H9 (cell line): ENCODE measurements at regions not wholly inside any gene's neighbourhood (a gene's known extent, or its start where the extent isn't known, plus 50 kb on each side); places are given as distances from the start of the nearest gene placed in this dataset.

Source experiments
- DNase-seq: peaks from one replicate; pipeline ENCODE4 v3.0.0-alpha.2; 2017
- H2AFZ ChIP-seq: one replicate; pipeline ENCODE4 v1.6.1; 2013; ENCODE audit warnings: mild to moderate bottlenecking, low read length, control low read depth, moderate library complexity
- H2AK5ac ChIP-seq: 2 replicates; pipeline ENCODE4 v1.6.1; 2013; ENCODE audit warnings: low read length, control low read depth, mixed read lengths; ENCODE audit not compliant: insufficient read length
- H2BK120ac ChIP-seq: one replicate; pipeline ENCODE4 v1.6.1; 2013; ENCODE audit warnings: low read depth, mild to moderate bottlenecking, low read length, control low read depth, inconsistent platforms; ENCODE audit not compliant: poor library complexity, severe bottlenecking
- H2BK12ac ChIP-seq: 2 replicates; pipeline ENCODE4 v1.6.1; 2013; ENCODE audit warnings: low read length, control low read depth, mixed read lengths, low read depth; ENCODE audit not compliant: insufficient read length
- H2BK15ac ChIP-seq: 2 replicates; pipeline ENCODE4 v1.6.1; 2013; ENCODE audit warnings: low read depth, low read length, control low read depth
- H2BK20ac ChIP-seq: one replicate; pipeline ENCODE4 v1.6.1; 2013; ENCODE audit warnings: low read depth, mild to moderate bottlenecking, low read length, control low read depth, inconsistent platforms; ENCODE audit not compliant: poor library complexity, severe bottlenecking
- H2BK5ac ChIP-seq: 2 replicates; pipeline ENCODE4 v1.6.1; 2013; ENCODE audit warnings: low read length, control low read depth, mixed read lengths; ENCODE audit not compliant: insufficient read length
- H3K14ac ChIP-seq: 2 replicates; pipeline ENCODE4 v1.6.1; 2013; ENCODE audit warnings: low read length, control low read depth; ENCODE audit not compliant: insufficient read depth
- H3K18ac ChIP-seq: 2 replicates; pipeline ENCODE4 v1.6.1; 2013; ENCODE audit warnings: low read depth, mild to moderate bottlenecking, mixed read lengths, low read length, control low read depth; ENCODE audit not compliant: insufficient read length
- H3K23ac ChIP-seq: 2 replicates; pipeline ENCODE4 v1.6.1; 2013; ENCODE audit warnings: low read length, control low read depth, mixed read lengths, low read depth; ENCODE audit not compliant: insufficient read length
- H3K23me2 ChIP-seq: 2 replicates; pipeline ENCODE4 v1.6.1; 2013; ENCODE audit warnings: low read depth, mild to moderate bottlenecking, mixed read lengths, low read length, control low read depth; ENCODE audit not compliant: insufficient read length, poor library complexity, severe bottlenecking
- H3K27ac ChIP-seq: 2 replicates; pipeline ENCODE4 v1.5.1; 2013; ENCODE audit warnings: low read length, control low read depth, mixed read lengths, low read depth; ENCODE audit not compliant: insufficient read length
- H3K27me3 ChIP-seq: 2 replicates; pipeline ENCODE4 v1.6.1; 2013; ENCODE audit warnings: low read length, control low read depth, inconsistent platforms; ENCODE audit not compliant: insufficient read depth
- H3K4ac ChIP-seq: 2 replicates; pipeline ENCODE4 v1.6.1; 2013; ENCODE audit warnings: low read depth, mild to moderate bottlenecking, control low read depth, inconsistent platforms, low read length, moderate library complexity
- H3K4me1 ChIP-seq: 2 replicates; pipeline ENCODE4 v1.6.1; 2013; ENCODE audit warnings: low read length, control low read depth, inconsistent platforms; ENCODE audit not compliant: insufficient read depth
- H3K4me2 ChIP-seq: 2 replicates; pipeline ENCODE4 v1.6.1; 2013; ENCODE audit warnings: low read length, control low read depth, mixed read lengths; ENCODE audit not compliant: insufficient read length, insufficient read depth
- H3K56ac ChIP-seq: 2 replicates; pipeline ENCODE4 v1.6.1; 2013; ENCODE audit warnings: low read depth, mild to moderate bottlenecking, mixed read lengths, low read length, control low read depth; ENCODE audit not compliant: insufficient read length
- H3K79me1 ChIP-seq: 2 replicates; pipeline ENCODE4 v1.6.1; 2013; ENCODE audit warnings: low read depth, mild to moderate bottlenecking, moderate library complexity, low read length, control low read depth, inconsistent platforms; ENCODE audit not compliant: insufficient read depth, poor library complexity, severe bottlenecking
- H3K79me2 ChIP-seq: 2 replicates; pipeline ENCODE4 v1.6.1; 2013; ENCODE audit warnings: low read length, control low read depth, inconsistent platforms; ENCODE audit not compliant: insufficient read depth
- H3K9ac ChIP-seq: 2 replicates; pipeline ENCODE4 v1.6.1; 2013; ENCODE audit warnings: low read length, control low read depth, mixed read lengths; ENCODE audit not compliant: insufficient read length; ENCODE audit errors: extremely low read depth
- H3K9me3 ChIP-seq: one replicate; pipeline ENCODE4 v1.6.1; 2013; ENCODE audit warnings: low read depth, low read length, inconsistent platforms; ENCODE audit not compliant: control insufficient read depth
- H3T11ph ChIP-seq: one replicate; pipeline ENCODE4 v1.6.1; 2013; ENCODE audit warnings: mild to moderate bottlenecking, low read length, control low read depth, inconsistent platforms
- H4K20me1 ChIP-seq: one replicate; pipeline ENCODE4 v1.6.1; 2013; ENCODE audit not compliant: control insufficient read depth, insufficient read length, insufficient read depth
- H4K5ac ChIP-seq: 2 replicates; pipeline ENCODE4 v1.6.1; 2013; ENCODE audit warnings: low read depth, mild to moderate bottlenecking, mixed read lengths, low read length, control low read depth; ENCODE audit not compliant: insufficient read length
- H4K8ac ChIP-seq: replicated peaks from 2 replicates; pipeline ENCODE4 v1.6.1; 2013; ENCODE audit warnings: low read length, control low read depth, mixed read lengths, low read depth; ENCODE audit not compliant: insufficient read length
- H4K91ac ChIP-seq: 2 replicates; pipeline ENCODE4 v1.6.1; 2013; ENCODE audit warnings: low read depth, mild to moderate bottlenecking, moderate library complexity, mixed read lengths, low read length, control low read depth; ENCODE audit not compliant: insufficient read length
- H3K27ac Mint-ChIP-seq, 3 experiments: 2 replicates in 2 of 3; 3 replicates in 1 of 3; pipeline ENCODE4 v1.8.0; 2020 to 2021; ENCODE audit warnings: mixed read lengths in 3 of 3, mild to moderate bottlenecking in 1 of 3, moderate library complexity in 1 of 3
- H3K27me3 Mint-ChIP-seq: 2 replicates; pipeline ENCODE4 v1.8.0; 2021; ENCODE audit warnings: low read depth, mild to moderate bottlenecking, moderate library complexity, mixed read lengths
- H3K36me3 Mint-ChIP-seq, 3 experiments: 2 replicates in 2 of 3; 3 replicates in 1 of 3; pipeline ENCODE4 v1.8.0; 2020 to 2021; ENCODE audit warnings: low read depth in 3 of 3, mixed read lengths in 3 of 3; ENCODE audit not compliant: insufficient read depth in 1 of 3
- H3K4me1 Mint-ChIP-seq, 2 experiments: 2 replicates each; pipeline ENCODE4 v1.8.0; 2020; ENCODE audit warnings: mixed read lengths in 2 of 2
- H3K4me3 Mint-ChIP-seq, 2 experiments: 2 replicates in 1 of 2; 3 replicates in 1 of 2; pipeline ENCODE4 v1.8.0; 2020 to 2021; ENCODE audit warnings: mild to moderate bottlenecking in 2 of 2, mixed read lengths in 2 of 2, moderate library complexity in 1 of 2
- H3K9me3 Mint-ChIP-seq, 2 experiments: 2 replicates in 1 of 2; 3 replicates in 1 of 2; pipeline ENCODE4 v1.8.0; 2020; ENCODE audit warnings: mild to moderate bottlenecking in 2 of 2, mixed read lengths in 2 of 2, moderate library complexity in 1 of 2
- CTCF ChIP-seq: fragments of 200-600 bp; sonication (generic); conservative IDR thresholded peaks from 3 replicates; pipeline ENCODE4 v1.8.0; 2021; ENCODE audit warnings: antibody characterized with exemption, mild to moderate bottlenecking
- WGBS: extraction: QIAGEN DNeasy Blood & Tissue Kit; methylation state at CpG from one replicate; pipeline ENCODE4 v1.1.7; 2013; ENCODE audit warnings: missing lambda C conversion rate, low lambda C conversion rate, mixed read lengths; ENCODE audit not compliant: insufficient read length; ENCODE audit errors: extremely low coverage; 5-methylcytosine and 5-hydroxymethylcytosine counted together

DNA sequence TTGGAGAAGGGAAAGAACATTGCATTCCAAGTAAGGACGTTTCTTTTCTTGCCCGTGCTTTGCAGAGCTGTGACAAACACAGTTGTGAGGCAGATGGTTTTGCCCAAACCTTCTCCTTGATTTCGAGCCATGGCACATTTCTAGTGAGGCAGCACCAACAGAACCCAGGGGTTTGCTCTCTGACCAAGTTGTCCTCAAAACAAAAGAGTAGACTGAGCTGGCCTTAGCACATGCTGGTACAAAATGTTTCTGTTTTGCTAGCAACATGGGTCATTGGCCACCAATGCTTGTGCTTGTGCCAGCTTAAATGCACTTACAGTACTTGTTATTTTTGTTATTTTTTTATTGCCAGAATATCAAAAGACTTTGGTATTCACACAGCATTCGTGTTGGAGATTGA lies 328.8 kb downstream of the GADD45G start:
- no peak overlapping the region for H3T11ph ChIP-seq
- no peak overlapping the region for H3K18ac ChIP-seq
- H3K9ac ChIP-seq, result no peak overlapping the region
- no peak overlapping the region for H3K23ac ChIP-seq
- Mint-ChIP-seq H3K36me3 (no peaks in the 10 kb centered on the region), H3K4me3 (no peak overlapping the region), H3K27me3 (peaks cover 13% of the 10 kb centered on the region), H3K9me3 (no peaks in the 10 kb centered on the region), H3K4me1 (no peaks in the 10 kb centered on the region), H3K27ac (no peak overlapping the region)
- no CpG with 5 or more reads among the region's 4 CpGs for WGBS
- H3K79me1 ChIP-seq, result no peaks in the 10 kb centered on the region
- H2AFZ ChIP-seq, result no peak overlapping the region
- no peak overlapping the region for H3K14ac ChIP-seq
- no peaks in the 10 kb centered on the region for H4K20me1 ChIP-seq
- H3K4ac ChIP-seq, result no peak overlapping the region
- no peaks in the 10 kb centered on the region for H3K79me2 ChIP-seq
- H3K56ac ChIP-seq, result no peak overlapping the region
- H3K4me1 ChIP-seq, result no peaks in the 10 kb centered on the region
- H3K23me2 ChIP-seq, result no peaks in the 10 kb centered on the region
- no peak overlapping the region for H2BK20ac ChIP-seq
- H2AK5ac ChIP-seq, result no peak overlapping the region
- no peak overlapping the region for H4K91ac ChIP-seq
- H4K5ac ChIP-seq, result no peak overlapping the region
- H2BK15ac ChIP-seq, result no peak overlapping the region
- H3K27me3 ChIP-seq, result no peaks in the 10 kb centered on the region
- H3K27ac ChIP-seq, result no peak overlapping the region
- no peak overlapping the region for H2BK120ac ChIP-seq
- H3K4me2 ChIP-seq, result no peak overlapping the region
- no peak for TF ChIP-seq CTCF
- H2BK5ac ChIP-seq, result no peak overlapping the region
- H3K9me3 ChIP-seq, result no peaks in the 10 kb centered on the region
- no peak overlapping the region for H4K8ac ChIP-seq
- no peak for DNase-seq
- H2BK12ac ChIP-seq, result no peak overlapping the region
